Transverse colon (tissue), 4 donors: ENCODE measurements at regions not wholly inside any gene's neighbourhood (a gene's known extent, or its start where the extent isn't known, plus 50 kb on each side); places are given as distances from the start of the nearest gene placed in this dataset.

Source experiments
- EP300 ChIP-seq: sonication (generic); formaldehyde crosslinking; IDR thresholded peaks from one replicate; pipeline ENCODE4 v1.6.1; 2017; ENCODE audit warnings: antibody characterized with exemption, low read depth
- POLR2A ChIP-seq: fragments of 450-650 bp; IDR thresholded peaks from one replicate; pipeline ENCODE4 v1.6.1; 2016; ENCODE audit warnings: antibody characterized with exemption, mild to moderate bottlenecking, moderate library complexity
- POLR2AphosphoS5 ChIP-seq, 3 donors: sonication (generic); formaldehyde crosslinking; IDR thresholded peaks; one replicate each; pipeline ENCODE4 v1.6.1; 2016; ENCODE audit warnings: antibody characterized with exemption in 3 of 3
- TF ChIP-seq, protein P1 (sequence below), 5 experiments: fragments of 200-600 bp in 3 of 5; fragments of 450-650 bp in 2 of 5; sonication (generic) in 3 of 5; IDR thresholded peaks; 1 replicate in 2 of 5; 2 replicates in 3 of 5; pipeline ENCODE4 v1.5.1; 2016 to 2017; ENCODE audit warnings: antibody characterized with exemption in 5 of 5, inconsistent platforms in 3 of 5, mild to moderate bottlenecking in 2 of 5, moderate library complexity in 1 of 5

DNA sequence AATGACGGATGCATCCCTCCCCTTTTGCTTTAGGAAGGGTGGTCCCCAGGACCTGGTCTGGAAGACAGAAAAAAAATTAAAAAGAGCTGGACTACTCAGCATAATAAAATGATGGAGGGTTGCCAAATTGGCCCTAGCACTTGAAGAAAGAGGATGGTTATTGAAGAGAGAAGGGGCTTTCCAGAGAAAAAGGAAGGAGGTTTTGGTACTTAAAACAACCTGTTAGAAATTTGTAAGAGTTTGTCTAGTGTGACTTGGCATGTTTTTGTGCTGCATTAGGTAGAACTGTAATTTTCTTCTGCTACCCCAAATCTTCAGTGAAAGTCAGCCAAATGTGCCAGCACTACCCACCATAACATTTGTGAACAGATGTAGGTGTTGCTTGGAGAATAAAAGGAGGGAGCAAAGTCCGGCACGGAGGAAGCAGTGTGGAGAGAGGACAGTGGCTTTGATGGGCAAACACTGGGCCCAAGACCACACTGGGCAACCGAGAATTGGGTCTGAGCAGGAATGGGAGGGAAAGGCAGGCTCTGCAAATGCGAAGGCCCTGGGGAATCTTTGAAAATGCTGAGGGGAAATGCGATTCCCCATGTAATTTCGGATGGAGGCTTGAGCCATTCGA, 160.9 kb downstream of the QRSL1 start:
- TF ChIP-seq POLR2A (no peak), POLR2AphosphoS5 (IDR thresholded peaks at IDR 0.05) (no peak), EP300 (no peak)
- TF ChIP-seq, protein P1, sequence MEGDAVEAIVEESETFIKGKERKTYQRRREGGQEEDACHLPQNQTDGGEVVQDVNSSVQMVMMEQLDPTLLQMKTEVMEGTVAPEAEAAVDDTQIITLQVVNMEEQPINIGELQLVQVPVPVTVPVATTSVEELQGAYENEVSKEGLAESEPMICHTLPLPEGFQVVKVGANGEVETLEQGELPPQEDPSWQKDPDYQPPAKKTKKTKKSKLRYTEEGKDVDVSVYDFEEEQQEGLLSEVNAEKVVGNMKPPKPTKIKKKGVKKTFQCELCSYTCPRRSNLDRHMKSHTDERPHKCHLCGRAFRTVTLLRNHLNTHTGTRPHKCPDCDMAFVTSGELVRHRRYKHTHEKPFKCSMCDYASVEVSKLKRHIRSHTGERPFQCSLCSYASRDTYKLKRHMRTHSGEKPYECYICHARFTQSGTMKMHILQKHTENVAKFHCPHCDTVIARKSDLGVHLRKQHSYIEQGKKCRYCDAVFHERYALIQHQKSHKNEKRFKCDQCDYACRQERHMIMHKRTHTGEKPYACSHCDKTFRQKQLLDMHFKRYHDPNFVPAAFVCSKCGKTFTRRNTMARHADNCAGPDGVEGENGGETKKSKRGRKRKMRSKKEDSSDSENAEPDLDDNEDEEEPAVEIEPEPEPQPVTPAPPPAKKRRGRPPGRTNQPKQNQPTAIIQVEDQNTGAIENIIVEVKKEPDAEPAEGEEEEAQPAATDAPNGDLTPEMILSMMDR (IDR thresholded peaks at IDR 0.05), result no peak
